Vagina (tissue), 2 donors: ENCODE measurements at regions not wholly inside any gene's neighbourhood (a gene's known extent, or its start where the extent isn't known, plus 50 kb on each side); places are given as distances from the start of the nearest gene placed in this dataset.

Experiments
- CTCF ChIP-seq, 3 experiments: fragments of 450-650 bp in 2 of 3; fragments of 200-600 bp in 1 of 3; sonication (generic) in 1 of 3; IDR thresholded peaks; one replicate each; pipeline ENCODE4 v1.5.1; 2017 to 2019; ENCODE audit warnings: antibody characterized with exemption in 3 of 3, mild to moderate bottlenecking in 2 of 3, moderate library complexity in 2 of 3
- POLR2A ChIP-seq, 2 donors: fragments of 450-650 bp; IDR thresholded peaks; one replicate each; pipeline ENCODE4 v1.6.1; 2017; ENCODE audit warnings: antibody characterized with exemption in 2 of 2, mild to moderate bottlenecking in 2 of 2, moderate library complexity in 2 of 2

GRCh38 chr2:41410011-41410410 is 637.8 kb upstream of the PKDCC start:
- TF ChIP-seq CTCF (IDR thresholded peaks at IDR 0.05) (no peak), POLR2A (IDR thresholded peaks at IDR 0.05) (no peak)
